H1 (cell line): ENCODE measurements at regions not wholly inside any gene's neighbourhood (a gene's known extent, or its start where the extent isn't known, plus 50 kb on each side); places are given as distances from the start of the nearest gene placed in this dataset.

Source experiments
- CTCF ChIA-PET: fragments of 300-600 bp; sonication (Branson Sonifier 250); formaldehyde crosslinking; loops from one replicate; lab custom pipeline; 2021; ENCODE audit not compliant: partially characterized antibody; lab: Charles Lee
- POLR2A ChIA-PET: fragments of 300-600 bp; sonication (Branson Sonifier 250); formaldehyde crosslinking; loops from one replicate; lab custom pipeline; 2021; ENCODE audit warnings: inconsistent platforms; ENCODE audit not compliant: partially characterized antibody; lab: Charles Lee
- DNase-seq, 2 experiments: peaks; one replicate each; pipeline versions ENCODE4 v3.0.0 to v3.0.0-alpha.2; 2010 to 2022; ENCODE audit warnings: low spot score in 2 of 2, low read depth in 1 of 2, mixed read lengths in 1 of 2
- FAIRE-seq: peaks from 2 replicates; lab custom pipeline; 2011; peaks lifted over from hg19 to GRCh38; lab: Jason Lieb, UNC
- H2AFZ ChIP-seq: 2 replicates; pipeline ENCODE4 v1.8.1; 2012; ENCODE audit warnings: low read length, inconsistent platforms
- H2AK5ac ChIP-seq: 2 replicates; pipeline ENCODE4 v1.6.1; 2013; ENCODE audit warnings: low read depth, low read length
- H2BK120ac ChIP-seq: replicated peaks from 2 replicates; pipeline ENCODE3; 2013; ENCODE audit warnings: low read depth, low read length, inconsistent platforms
- H2BK12ac ChIP-seq: 2 replicates; pipeline ENCODE4 v1.6.1; 2013; ENCODE audit warnings: low read depth, low read length
- H2BK15ac ChIP-seq: 2 replicates; pipeline ENCODE4 v1.6.1; 2013; ENCODE audit warnings: low read length
- H2BK20ac ChIP-seq: 2 replicates; pipeline ENCODE4 v1.6.1; 2013; ENCODE audit warnings: low read length
- H2BK5ac ChIP-seq: 2 replicates; pipeline ENCODE4 v1.6.1; 2013; ENCODE audit warnings: low read depth, low read length
- H3K14ac ChIP-seq: 2 replicates; pipeline ENCODE4 v1.6.1; 2013; ENCODE audit warnings: inconsistent platforms; ENCODE audit not compliant: insufficient read length
- H3K18ac ChIP-seq: 2 replicates; pipeline ENCODE4 v1.6.1; 2013; ENCODE audit warnings: low read length; ENCODE audit errors: extremely low read depth
- H3K23ac ChIP-seq: 2 replicates; pipeline ENCODE4 v1.6.1; 2013; ENCODE audit warnings: inconsistent platforms; ENCODE audit not compliant: insufficient read length
- H3K23me2 ChIP-seq: 2 replicates; pipeline ENCODE4 v1.6.1; 2013; ENCODE audit warnings: low read depth, low read length
- H3K27ac ChIP-seq: 2 replicates; pipeline ENCODE4 v1.6.1; 2011; ENCODE audit warnings: low read depth, low read length, inconsistent platforms
- H3K27me3 ChIP-seq, 4 experiments: replicated peaks in 1 of 4; 1 replicate in 1 of 4; 2 replicates in 3 of 4; pipeline versions ENCODE4 v1.6.1 to v1.8.1; 2011 to 2013; ENCODE audit warnings: low read length in 3 of 4, mild to moderate bottlenecking in 3 of 4, inconsistent platforms in 2 of 4, mixed read lengths in 2 of 4, moderate library complexity in 1 of 4; ENCODE audit not compliant: control insufficient read depth in 3 of 4, insufficient read depth in 3 of 4; ENCODE audit errors: extremely low read depth in 1 of 4
- H3K36me3 ChIP-seq, 4 experiments: 2 replicates each; pipeline versions ENCODE4 v1.6.1 to v1.8.1; 2011 to 2013; ENCODE audit warnings: mild to moderate bottlenecking in 4 of 4, low read length in 3 of 4, moderate library complexity in 2 of 4, control low read depth in 1 of 4, inconsistent platforms in 1 of 4; ENCODE audit not compliant: insufficient read depth in 4 of 4, control insufficient read depth in 2 of 4
- H3K4ac ChIP-seq: replicated peaks from 2 replicates; pipeline ENCODE3; 2013; ENCODE audit warnings: low read length, low read depth, mixed read lengths, inconsistent platforms; ENCODE audit not compliant: insufficient read length
- H3K4me1 ChIP-seq, 4 experiments: replicated peaks in 1 of 4; 1 replicate in 1 of 4; 2 replicates in 3 of 4; pipeline versions ENCODE4 v1.6.1 to v1.8.1; 2011 to 2013; ENCODE audit warnings: low read length in 3 of 4, inconsistent platforms in 2 of 4, mixed read lengths in 1 of 4; ENCODE audit not compliant: insufficient read depth in 4 of 4, control insufficient read depth in 3 of 4
- H3K4me2 ChIP-seq, 2 experiments: 2 replicates each; pipeline versions ENCODE4 v1.6.1 to v1.8.1; 2011 to 2013; ENCODE audit warnings: low read depth in 2 of 2, low read length in 2 of 2, control low read depth in 1 of 2, inconsistent platforms in 1 of 2, mild to moderate bottlenecking in 1 of 2; ENCODE audit not compliant: insufficient read depth in 1 of 2
- H3K4me3 ChIP-seq, 4 experiments: fragments of 200-600, 300-600 bp in 1 of 4; sonication (generic), shearing (Covaris generic), sonication (Bioruptor Twin) in 1 of 4; 2 replicates each; pipeline versions ENCODE4 v1.5.1 to v1.8.1; 2011 to 2016; ENCODE audit warnings: low read length in 4 of 4, low read depth in 3 of 4, control low read depth in 2 of 4, inconsistent platforms in 2 of 4, mild to moderate bottlenecking in 2 of 4, mixed read lengths in 1 of 4, moderate library complexity in 1 of 4; ENCODE audit not compliant: insufficient read depth in 2 of 4; ENCODE audit errors: extremely low read depth in 1 of 4
- H3K56ac ChIP-seq: replicated peaks from 2 replicates; pipeline ENCODE3; 2013; ENCODE audit warnings: low read depth, mild to moderate bottlenecking, mixed read lengths, low read length, inconsistent platforms; ENCODE audit not compliant: insufficient read length
- H3K79me1 ChIP-seq: 2 replicates; pipeline ENCODE4 v1.6.1; 2013; ENCODE audit warnings: low read depth, low read length, control low read depth
- H3K79me2 ChIP-seq, 2 experiments: 2 replicates each; pipeline versions ENCODE4 v1.6.1 to v1.8.1; 2012 to 2013; ENCODE audit warnings: low read length in 2 of 2, mild to moderate bottlenecking in 2 of 2, inconsistent platforms in 1 of 2; ENCODE audit not compliant: insufficient read depth in 2 of 2, control insufficient read depth in 1 of 2
- H3K9ac ChIP-seq, 4 experiments: replicated peaks in 1 of 4; 1 replicate in 1 of 4; 2 replicates in 3 of 4; pipeline versions ENCODE4 v1.6.1 to v1.8.1; 2011 to 2013; ENCODE audit warnings: low read depth in 3 of 4, low read length in 3 of 4, control low read depth in 2 of 4, mild to moderate bottlenecking in 2 of 4, moderate library complexity in 2 of 4, inconsistent platforms in 1 of 4; ENCODE audit errors: extremely low read depth in 1 of 4
- H3K9me3 ChIP-seq, 2 experiments: 2 replicates each; pipeline versions ENCODE4 v1.6.1 to v1.8.1; 2012 to 2013; ENCODE audit warnings: mild to moderate bottlenecking in 2 of 2, moderate library complexity in 2 of 2, control low read depth in 1 of 2, inconsistent platforms in 1 of 2, low read depth in 1 of 2, low read length in 1 of 2, mixed read lengths in 1 of 2; ENCODE audit not compliant: insufficient read depth in 2 of 2
- H4K20me1 ChIP-seq, 2 experiments: replicated peaks in 1 of 2; 2 replicates each; pipeline versions ENCODE3 to v1.8.1; 2011 to 2013; ENCODE audit warnings: inconsistent platforms in 2 of 2, low read length in 2 of 2, mild to moderate bottlenecking in 1 of 2; ENCODE audit not compliant: insufficient read depth in 2 of 2, control insufficient read depth in 1 of 2
- H4K5ac ChIP-seq: 2 replicates; pipeline ENCODE4 v1.6.1; 2013; ENCODE audit warnings: low read length, low read depth, mixed read lengths, inconsistent platforms; ENCODE audit not compliant: insufficient read length
- H4K8ac ChIP-seq: 2 replicates; pipeline ENCODE4 v1.8.0; 2013; ENCODE audit warnings: mild to moderate bottlenecking, moderate library complexity, low read length, inconsistent platforms; ENCODE audit not compliant: insufficient read depth; ENCODE audit errors: extremely low read depth
- H4K91ac ChIP-seq: replicated peaks from 2 replicates; pipeline ENCODE3; 2013; ENCODE audit warnings: low read length, mixed read lengths, inconsistent platforms; ENCODE audit not compliant: insufficient read length
- CBX5 ChIP-seq: fragments of 300-800, 300-1000 bp; sonication (generic); IDR thresholded peaks from 2 replicates; pipeline ENCODE4 v1.7.1; 2016; ENCODE audit warnings: antibody characterized with exemption, low read length, low read depth
- CTBP2 ChIP-seq: IDR thresholded peaks from 2 replicates; pipeline ENCODE4 v1.7.0; 2011; ENCODE audit warnings: borderline replicate concordance, mild to moderate bottlenecking, moderate library complexity, mixed read lengths, low read length; ENCODE audit not compliant: insufficient read depth, insufficient read length
- CTCF ChIP-seq, 3 experiments: IDR thresholded peaks; 1 replicate in 2 of 3; 2 replicates in 1 of 3; pipeline versions ENCODE4 v1.5.1 to v1.6.1; 2011; ENCODE audit warnings: low read length in 3 of 3, mild to moderate bottlenecking in 3 of 3, inconsistent platforms in 2 of 3, low read depth in 1 of 3, moderate library complexity in 1 of 3; ENCODE audit not compliant: insufficient read depth in 1 of 3; ENCODE audit errors: control extremely low read depth in 1 of 3
- E2F6 ChIP-seq: IDR thresholded peaks from 2 replicates; pipeline ENCODE4 v1.6.1; 2012; ENCODE audit warnings: inconsistent platforms
- EZH2 ChIP-seq: fragments of 200-600 bp; sonication (generic); IDR thresholded peaks from 2 replicates; pipeline ENCODE4 v1.7.1; 2012; ENCODE audit warnings: low read depth, mild to moderate bottlenecking, moderate library complexity, low read length, inconsistent platforms; ENCODE audit not compliant: severe bottlenecking
- NANOG ChIP-seq: IDR thresholded peaks from 2 replicates; pipeline ENCODE4 v1.6.1; 2011; ENCODE audit warnings: low read length, low read depth, mild to moderate bottlenecking, inconsistent platforms; ENCODE audit not compliant: insufficient read depth, poor library complexity, severe bottlenecking
- RFX5 ChIP-seq: IDR thresholded peaks from 2 replicates; pipeline ENCODE4 v1.6.1; 2011; ENCODE audit warnings: low read depth, low read length, improper control_type of control experiment, borderline replicate concordance
- SIRT6 ChIP-seq: IDR thresholded peaks from one replicate; pipeline ENCODE4 v1.7.1; 2012; ENCODE audit warnings: low read length, inconsistent platforms
- SRF ChIP-seq: IDR thresholded peaks from 2 replicates; pipeline ENCODE4 v1.6.1; 2011; ENCODE audit warnings: mild to moderate bottlenecking, low read depth, low read length, moderate library complexity
- TAF1 ChIP-seq: IDR thresholded peaks from 2 replicates; pipeline ENCODE4 v1.6.1; 2011; ENCODE audit warnings: mild to moderate bottlenecking, low read depth, low read length
- TCF12 ChIP-seq: IDR thresholded peaks from 2 replicates; pipeline ENCODE4 v1.6.1; 2011; ENCODE audit warnings: low read depth, mild to moderate bottlenecking, low read length
- TEAD4 ChIP-seq: IDR thresholded peaks from 2 replicates; pipeline ENCODE4 v1.6.1; 2012; ENCODE audit warnings: low read depth, low read length, inconsistent platforms, mixed read lengths
- WGBS, 2 experiments: shearing (Covaris generic) in 1 of 2; methylation state at CpG; one replicate each; pipeline versions ENCODE4 v1.1.6 to v1.1.7; 2013 to 2015; ENCODE audit warnings: low lambda C conversion rate in 2 of 2, mixed read lengths in 2 of 2, inconsistent platforms in 1 of 2, low coverage in 1 of 2, missing lambda C conversion rate in 1 of 2; ENCODE audit not compliant: insufficient replicate concordance in 2 of 2, insufficient coverage in 1 of 2, insufficient read length in 1 of 2; ENCODE audit errors: extremely low coverage in 1 of 2, missing lambda C conversion rate in 1 of 2; 5-methylcytosine and 5-hydroxymethylcytosine counted together

- ChIA-PET CTCF (no interaction called here), POLR2A (no interaction called here)
- Histone ChIP-seq H2BK5ac (no peak overlapping the region), H3K4me1 (no peaks in the 10 kb centered on the region), H3K4ac (no peak overlapping the region), H3K9ac (no peak overlapping the region), H2AFZ (no peak overlapping the region), H4K5ac (no peak overlapping the region), H3K27ac (no peak overlapping the region), H3K27me3 (no peaks in the 10 kb centered on the region), H4K8ac (no peak overlapping the region), H3K56ac (no peak overlapping the region), H3K23me2 (no peaks in the 10 kb centered on the region), H2AK5ac (no peak overlapping the region), H3K9me3 (peaks cover 0 to 10% of the 10 kb centered on the region in 2 experiments; a peak in 1 of 4 replicates), H3K79me2 (no peaks in the 10 kb centered on the region), H3K18ac (no peak overlapping the region), H3K79me1 (no peaks in the 10 kb centered on the region), H3K36me3 (no peaks in the 10 kb centered on the region), H4K91ac (no peak overlapping the region), H4K20me1 (no peaks in the 10 kb centered on the region), H2BK120ac (no peak overlapping the region), H2BK15ac (no peak overlapping the region), H3K4me3 (no peak overlapping the region), H3K23ac (no peak overlapping the region), H3K4me2 (no peak overlapping the region), H2BK20ac (no peak overlapping the region), H2BK12ac (no peak overlapping the region), H3K14ac (no peak overlapping the region)
- FAIRE-seq (no peak), DNase-seq (no peak)
- WGBS, 2 experiments: 89% methylated on average over 6 of the region's 6 CpGs; no CpG with 5 or more reads in 1 of the 2 experiments
- TF ChIP-seq E2F6: no peak
- TF ChIP-seq SRF: no peak
- TF ChIP-seq TAF1: no peak
- TF ChIP-seq CTCF (IDR thresholded peaks at IDR 0.05; ENCODE audit: control extremely low read depth in 1 of 3, insufficient read depth in 1 of 3, low read depth in 1 of 3, low read length in 3 of 3): no peak
- TF ChIP-seq NANOG: no peak
- no peak for TF ChIP-seq CBX5
- no peak for TF ChIP-seq SIRT6
- TF ChIP-seq CTBP2: no peak
- TF ChIP-seq TCF12: no peak
- TF ChIP-seq RFX5: no peak
- no peak for TF ChIP-seq TEAD4
- TF ChIP-seq EZH2: no peak
Measured at GRCh38 chr5:92990771-92991170, 590.2 kb downstream of the NR2F1-AS1 start.
